A673 (cell line): ENCODE measurements at regions not wholly inside any gene's neighbourhood (a gene's known extent, or its start where the extent isn't known, plus 50 kb on each side); places are given as distances from the start of the nearest gene placed in this dataset.

Experiments used
- EZH2 ChIP-seq: fragments of 200-600 bp; sonication (generic); IDR thresholded peaks from 2 replicates; pipeline ENCODE4 v1.6.1; 2017; ENCODE audit warnings: borderline replicate concordance, low read depth, mild to moderate bottlenecking, mixed read lengths, antibody characterized with exemption, low read length; ENCODE audit not compliant: poor library complexity, severe bottlenecking
- TF ChIP-seq, protein P1 (sequence below): fragments of 300-800, 200-600 bp; sonication (generic); conservative IDR thresholded peaks from 2 replicates; pipeline ENCODE4 v1.5.1; 2017; ENCODE audit warnings: low read depth, mild to moderate bottlenecking, antibody characterized with exemption, low read length, moderate library complexity, mixed read lengths

DNA sequence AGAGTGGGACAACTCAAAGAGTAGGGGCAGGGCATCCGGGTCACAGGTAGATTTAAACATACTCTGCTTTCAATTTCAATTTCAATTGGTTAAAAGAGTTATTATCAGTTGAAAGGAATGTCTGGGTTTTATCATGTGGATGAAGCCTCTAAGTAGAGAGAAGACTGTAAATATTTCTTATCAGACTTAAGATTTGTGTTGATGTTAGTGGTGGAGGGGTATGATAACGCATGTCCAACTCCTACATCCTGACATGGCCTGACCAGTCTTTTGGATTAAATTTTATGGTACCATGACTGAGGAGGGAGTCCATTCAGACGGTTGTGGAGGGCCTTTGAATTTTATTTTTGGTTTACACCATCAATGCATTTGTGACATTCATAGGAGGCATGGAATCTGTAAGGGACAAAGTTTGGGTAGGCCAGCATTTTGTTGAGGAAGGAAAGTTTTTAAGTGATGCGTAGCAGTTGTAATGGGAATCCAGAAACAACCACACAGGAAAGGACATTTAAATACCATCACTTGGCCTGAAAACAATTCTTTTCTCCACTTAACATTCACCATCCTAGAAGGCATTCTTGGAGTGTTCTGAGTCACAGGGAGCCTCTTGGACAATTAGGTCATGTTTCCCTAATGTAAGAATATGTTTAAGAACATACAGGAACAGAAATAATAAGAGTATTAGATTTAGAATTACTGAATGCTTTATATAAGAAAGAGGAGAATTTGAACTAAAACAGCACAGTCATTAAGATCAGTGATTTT, 371.9 kb downstream of the ATP23 start:
- no peak for TF ChIP-seq EZH2
- TF ChIP-seq, protein P1, sequence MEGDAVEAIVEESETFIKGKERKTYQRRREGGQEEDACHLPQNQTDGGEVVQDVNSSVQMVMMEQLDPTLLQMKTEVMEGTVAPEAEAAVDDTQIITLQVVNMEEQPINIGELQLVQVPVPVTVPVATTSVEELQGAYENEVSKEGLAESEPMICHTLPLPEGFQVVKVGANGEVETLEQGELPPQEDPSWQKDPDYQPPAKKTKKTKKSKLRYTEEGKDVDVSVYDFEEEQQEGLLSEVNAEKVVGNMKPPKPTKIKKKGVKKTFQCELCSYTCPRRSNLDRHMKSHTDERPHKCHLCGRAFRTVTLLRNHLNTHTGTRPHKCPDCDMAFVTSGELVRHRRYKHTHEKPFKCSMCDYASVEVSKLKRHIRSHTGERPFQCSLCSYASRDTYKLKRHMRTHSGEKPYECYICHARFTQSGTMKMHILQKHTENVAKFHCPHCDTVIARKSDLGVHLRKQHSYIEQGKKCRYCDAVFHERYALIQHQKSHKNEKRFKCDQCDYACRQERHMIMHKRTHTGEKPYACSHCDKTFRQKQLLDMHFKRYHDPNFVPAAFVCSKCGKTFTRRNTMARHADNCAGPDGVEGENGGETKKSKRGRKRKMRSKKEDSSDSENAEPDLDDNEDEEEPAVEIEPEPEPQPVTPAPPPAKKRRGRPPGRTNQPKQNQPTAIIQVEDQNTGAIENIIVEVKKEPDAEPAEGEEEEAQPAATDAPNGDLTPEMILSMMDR = no peak
